HL-60 (cell line): ENCODE measurements at regions not wholly inside any gene's neighbourhood (a gene's known extent, or its start where the extent isn't known, plus 50 kb on each side); places are given as distances from the start of the nearest gene placed in this dataset.

Experiments
- CTCF ChIP-seq: IDR thresholded peaks from one replicate; pipeline ENCODE4 v1.5.1; 2011; ENCODE audit warnings: low read length, control low read depth, inconsistent platforms; ENCODE audit not compliant: insufficient read depth
- POLR2AphosphoS5 ChIP-seq: IDR thresholded peaks from 2 replicates; pipeline ENCODE4 v1.6.1; 2012; ENCODE audit warnings: low read depth
- REST ChIP-seq: IDR thresholded peaks from 2 replicates; pipeline ENCODE4 v1.6.1; 2012; ENCODE audit warnings: low read depth; ENCODE audit not compliant: insufficient replicate concordance
- SPI1 ChIP-seq: IDR thresholded peaks from 2 replicates; pipeline ENCODE4 v1.6.1; 2012; ENCODE audit warnings: low read depth, mild to moderate bottlenecking, borderline replicate concordance

- TF ChIP-seq POLR2AphosphoS5 (no peak), CTCF (no peak), SPI1 (no peak), REST (no peak)
Measured at GRCh38 chr6:109912952-109913351, 65.2 kb upstream of the GPR6 start.
